SK-N-SH (cell line): ENCODE measurements at regions not wholly inside any gene's neighbourhood (a gene's known extent, or its start where the extent isn't known, plus 50 kb on each side); places are given as distances from the start of the nearest gene placed in this dataset.

Experiments
- ELF1 ChIP-seq: IDR thresholded peaks from 2 replicates; pipeline ENCODE4 v1.4.0; 2012
- EP300 ChIP-seq, 2 experiments: IDR thresholded peaks; 2 replicates each; pipeline versions ENCODE4 v1.4.0 to v1.6.1; 2012; ENCODE audit warnings: borderline replicate concordance in 1 of 2, low read depth in 1 of 2, low read length in 1 of 2
- EZH2phosphoT487 ChIP-seq: fragments of 200-600 bp; sonication (generic); IDR thresholded peaks from 2 replicates; pipeline ENCODE4 v1.6.1; 2017; ENCODE audit warnings: low read depth, mixed run types, mild to moderate bottlenecking, antibody characterized with exemption, moderate library complexity, borderline replicate concordance
- GABPA ChIP-seq: IDR thresholded peaks from 2 replicates; pipeline ENCODE4 v1.4.0; 2012; ENCODE audit warnings: low read depth, mild to moderate bottlenecking
- RAD21 ChIP-seq: IDR thresholded peaks from 2 replicates; pipeline ENCODE4 v1.6.1; 2012; ENCODE audit warnings: mild to moderate bottlenecking, low read length
- RCOR1 ChIP-seq: fragments of 150-350 bp; IDR thresholded peaks from 2 replicates; pipeline ENCODE4 v1.6.1; 2017; ENCODE audit warnings: antibody characterized with exemption, low read length
- RFX5 ChIP-seq: IDR thresholded peaks from 2 replicates; pipeline ENCODE4 v1.6.1; 2012; ENCODE audit warnings: mild to moderate bottlenecking, improper control_type of control experiment, low read length
- RXRA ChIP-seq: IDR thresholded peaks from 2 replicates; pipeline ENCODE4 v1.4.0; 2012; ENCODE audit warnings: low read depth, mild to moderate bottlenecking, borderline replicate concordance
- SIN3A ChIP-seq: IDR thresholded peaks from 2 replicates; pipeline ENCODE4 v1.6.1; 2012; ENCODE audit warnings: low read depth, mild to moderate bottlenecking, low read length, moderate library complexity, borderline replicate concordance
- YY1 ChIP-seq: IDR thresholded peaks from 2 replicates; pipeline ENCODE4 v1.4.0; 2012; ENCODE audit warnings: low read depth, mild to moderate bottlenecking
- TF ChIP-seq, protein P1 (sequence below): fragments of 200-600 bp; sonication (generic); IDR thresholded peaks from 2 replicates; pipeline ENCODE4 v1.6.1; 2017; ENCODE audit warnings: antibody characterized with exemption, mild to moderate bottlenecking, moderate library complexity
- TF ChIP-seq, protein P2 (sequence below): IDR thresholded peaks from 2 replicates; pipeline ENCODE4 v1.4.0; 2012; ENCODE audit warnings: low read depth
- TF ChIP-seq, protein P3 (sequence below): fragments of 150-350 bp; IDR thresholded peaks from 2 replicates; pipeline ENCODE4 v1.6.1; 2017; ENCODE audit warnings: antibody characterized with exemption, low read length, low read depth, borderline replicate concordance
- TF ChIP-seq, protein P4 (sequence below): IDR thresholded peaks from 2 replicates; pipeline ENCODE4; 2012

DNA sequence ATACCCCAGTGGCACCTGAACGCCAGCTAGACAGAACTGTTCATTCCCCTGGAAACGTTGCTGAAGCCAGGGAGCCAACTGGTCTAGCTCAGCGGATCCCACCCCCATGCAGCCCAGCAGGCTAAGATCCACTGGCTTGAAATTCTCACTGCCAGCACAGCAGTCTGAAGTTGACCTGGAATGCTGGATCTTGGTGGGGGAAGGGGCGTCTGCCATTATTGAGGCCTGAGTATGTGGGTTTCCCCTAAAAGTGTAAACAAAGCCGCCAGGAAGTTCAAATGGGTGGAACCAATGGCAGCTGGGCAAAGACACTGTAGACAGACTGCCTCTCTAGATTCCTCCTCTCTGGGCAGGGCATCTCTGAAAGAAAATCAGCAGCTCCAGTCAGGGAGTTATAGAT is 213.0 kb downstream of the NKX6-1 start:
- TF ChIP-seq YY1: no peak
- TF ChIP-seq EZH2phosphoT487: no peak
- TF ChIP-seq, protein P1, sequence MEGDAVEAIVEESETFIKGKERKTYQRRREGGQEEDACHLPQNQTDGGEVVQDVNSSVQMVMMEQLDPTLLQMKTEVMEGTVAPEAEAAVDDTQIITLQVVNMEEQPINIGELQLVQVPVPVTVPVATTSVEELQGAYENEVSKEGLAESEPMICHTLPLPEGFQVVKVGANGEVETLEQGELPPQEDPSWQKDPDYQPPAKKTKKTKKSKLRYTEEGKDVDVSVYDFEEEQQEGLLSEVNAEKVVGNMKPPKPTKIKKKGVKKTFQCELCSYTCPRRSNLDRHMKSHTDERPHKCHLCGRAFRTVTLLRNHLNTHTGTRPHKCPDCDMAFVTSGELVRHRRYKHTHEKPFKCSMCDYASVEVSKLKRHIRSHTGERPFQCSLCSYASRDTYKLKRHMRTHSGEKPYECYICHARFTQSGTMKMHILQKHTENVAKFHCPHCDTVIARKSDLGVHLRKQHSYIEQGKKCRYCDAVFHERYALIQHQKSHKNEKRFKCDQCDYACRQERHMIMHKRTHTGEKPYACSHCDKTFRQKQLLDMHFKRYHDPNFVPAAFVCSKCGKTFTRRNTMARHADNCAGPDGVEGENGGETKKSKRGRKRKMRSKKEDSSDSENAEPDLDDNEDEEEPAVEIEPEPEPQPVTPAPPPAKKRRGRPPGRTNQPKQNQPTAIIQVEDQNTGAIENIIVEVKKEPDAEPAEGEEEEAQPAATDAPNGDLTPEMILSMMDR: no peak
- no peak for TF ChIP-seq GABPA
- no peak for TF ChIP-seq ELF1
- TF ChIP-seq RAD21: no peak
- TF ChIP-seq, protein P2, sequence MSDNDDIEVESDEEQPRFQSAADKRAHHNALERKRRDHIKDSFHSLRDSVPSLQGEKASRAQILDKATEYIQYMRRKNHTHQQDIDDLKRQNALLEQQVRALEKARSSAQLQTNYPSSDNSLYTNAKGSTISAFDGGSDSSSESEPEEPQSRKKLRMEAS: no peak
- no peak for TF ChIP-seq SIN3A
- no peak for TF ChIP-seq EP300 (IDR thresholded peaks at IDR 0.05; ENCODE audit: borderline replicate concordance in 1 of 2, low read depth in 1 of 2, low read length in 1 of 2)
- TF ChIP-seq RFX5: no peak
- TF ChIP-seq, protein P3, sequence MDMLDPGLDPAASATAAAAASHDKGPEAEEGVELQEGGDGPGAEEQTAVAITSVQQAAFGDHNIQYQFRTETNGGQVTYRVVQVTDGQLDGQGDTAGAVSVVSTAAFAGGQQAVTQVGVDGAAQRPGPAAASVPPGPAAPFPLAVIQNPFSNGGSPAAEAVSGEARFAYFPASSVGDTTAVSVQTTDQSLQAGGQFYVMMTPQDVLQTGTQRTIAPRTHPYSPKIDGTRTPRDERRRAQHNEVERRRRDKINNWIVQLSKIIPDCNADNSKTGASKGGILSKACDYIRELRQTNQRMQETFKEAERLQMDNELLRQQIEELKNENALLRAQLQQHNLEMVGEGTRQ: no peak
- TF ChIP-seq RCOR1: no peak
- TF ChIP-seq, protein P4, sequence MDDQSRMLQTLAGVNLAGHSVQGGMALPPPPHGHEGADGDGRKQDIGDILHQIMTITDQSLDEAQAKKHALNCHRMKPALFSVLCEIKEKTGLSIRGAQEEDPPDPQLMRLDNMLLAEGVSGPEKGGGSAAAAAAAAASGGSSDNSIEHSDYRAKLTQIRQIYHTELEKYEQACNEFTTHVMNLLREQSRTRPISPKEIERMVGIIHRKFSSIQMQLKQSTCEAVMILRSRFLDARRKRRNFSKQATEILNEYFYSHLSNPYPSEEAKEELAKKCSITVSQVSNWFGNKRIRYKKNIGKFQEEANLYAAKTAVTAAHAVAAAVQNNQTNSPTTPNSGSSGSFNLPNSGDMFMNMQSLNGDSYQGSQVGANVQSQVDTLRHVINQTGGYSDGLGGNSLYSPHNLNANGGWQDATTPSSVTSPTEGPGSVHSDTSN: no peak
- no peak for TF ChIP-seq RXRA
